ENCODE measurements at regions not wholly inside any gene's neighbourhood (a gene's known extent, or its start where the extent isn't known, plus 50 kb on each side); places are given as distances from the start of the nearest gene placed in this dataset.
"Not testable (repeated sequence)": the region's sequence is repeated elsewhere in the genome, so short reads cannot be mapped to it uniquely, and the experiment has no call there.

- not testable (repeated sequence) for TF ChIP-seq CTCF (conservative IDR thresholded peaks at IDR 0.05 in 1 of 2, IDR thresholded peaks at IDR 0.05 in 1 of 2; ENCODE audit: low read depth in 1 of 2, low read length in 2 of 2); EZH2 (IDR thresholded peaks at IDR 0.05; ENCODE audit: low read length, missing control alignments)
Measured at GRCh38 chr7:65146118-65146914, 139.8 kb upstream of the ERV3-1 start.
